ENCODE measurements at regions not wholly inside any gene's neighbourhood (a gene's known extent, or its start where the extent isn't known, plus 50 kb on each side); places are given as distances from the start of the nearest gene placed in this dataset.
A peak's percentile ranks its signal among the peaks of the same experiment; 100 is the strongest.

GRCh38 chr7:94087664-94088352, 83.7 kb upstream of the BET1 start:
- dilution Hi-C loops (cut with MboI; ENCODE audit: extremely low pct_ligation_motif_present, low sequenced_read_pairs): no loop called here
- peaks cover 6% of the 10 kb centered on the region for H3K4me1 ChIP-seq (ENCODE audit: control insufficient read depth, extremely low read depth, insufficient read depth, low read length)
- H4K20me1 ChIP-seq (replicated peaks; ENCODE audit: control insufficient read depth, extremely low read depth, insufficient read depth, low read length): no peaks in the 10 kb centered on the region
- DNase-seq (ENCODE audit: low read depth, low spot score): peak; percentile 83
- H3K4me3 ChIP-seq (replicated peaks in 1 of 3; ENCODE audit: insufficient read depth in 1 of 3, low read depth in 1 of 3, low read length in 3 of 3): no peak overlapping the region
- ChIA-PET POLR2A (interaction anchor here (1.2 kb wide), 1 partner anchor 166 kb away, joined by 3 read pairs; no protein-coding TSS in a partner anchor), CTCF (interaction anchor here (0.7 to 8.6 kb wide), 49 partner anchors 8 to 847 kb away, joined by 3 to 106 read pairs (median 4); partner anchors contain the start of genes GNG11 and TFPI2)
- H3K9ac ChIP-seq (replicated peaks; ENCODE audit: extremely low read depth, insufficient read depth, low read length): no peak overlapping the region
- H3K27ac ChIP-seq (ENCODE audit: insufficient read depth, low read depth, low read length): no peak overlapping the region
- H2AFZ ChIP-seq (ENCODE audit: low read depth, low read length): peak overlapping the region; percentile 62
- no TSS peak for BruUV-seq (replicated peaks)
- peak overlapping the region; percentile 79 for H3K4me2 ChIP-seq (ENCODE audit: insufficient read depth, low read length)
- intact Hi-C loops (cut with micrococcal nuclease): loop anchor here (1.0 to 10.0 kb wide), 11 partner anchors 23 to 843 kb away; partner anchors contain the start of genes BET1, COL1A2 and GNG11
- H3K9me1 ChIP-seq (replicated peaks; ENCODE audit: control insufficient read depth, extremely low read depth, insufficient read depth, low read length): no peaks in the 10 kb centered on the region
- TF ChIP-seq GATA2 (IDR thresholded peaks at IDR 0.05; ENCODE audit: insufficient read depth, insufficient read length, low read depth, low read length) (peak; percentile 31), EZH2 (IDR thresholded peaks at IDR 0.05; ENCODE audit: borderline replicate concordance, low read depth, low read length, severe bottlenecking) (no peak), CTCF (IDR thresholded peaks at IDR 0.05; ENCODE audit: extremely low read depth in 1 of 2, insufficient read depth in 1 of 2, low read depth in 1 of 2, low read length in 2 of 2) (peak; percentile 66 to 85)
- H3K79me2 ChIP-seq (ENCODE audit: control insufficient read depth, insufficient read depth, low read length): no peaks in the 10 kb centered on the region
- peaks cover 5 to 8% of the 10 kb centered on the region in 2 experiments for H3K27me3 ChIP-seq (ENCODE audit: control insufficient read depth in 2 of 2, insufficient read depth in 2 of 2, low read length in 2 of 2)
- H3K9me3 ChIP-seq (replicated peaks; ENCODE audit: control insufficient read depth, insufficient read depth, low read length): no peaks in the 10 kb centered on the region
- FAIRE-seq: peak; percentile 90
- H3K36me3 ChIP-seq (ENCODE audit: control insufficient read depth in 2 of 2, extremely low read depth in 1 of 2, insufficient read depth in 2 of 2, low read length in 2 of 2): no peaks in the 10 kb centered on the region

GRCh38 chr7:94088560-94088959, 84.4 kb upstream of the BET1 start:
- Histone ChIP-seq H4K20me1 (replicated peaks; ENCODE audit: control insufficient read depth, extremely low read depth, insufficient read depth, low read length) (no peaks in the 10 kb centered on the region), H3K36me3 (ENCODE audit: control insufficient read depth in 2 of 2, extremely low read depth in 1 of 2, insufficient read depth in 2 of 2, low read length in 2 of 2) (no peaks in the 10 kb centered on the region), H3K9me1 (replicated peaks; ENCODE audit: control insufficient read depth, extremely low read depth, insufficient read depth, low read length) (no peaks in the 10 kb centered on the region), H2AFZ (ENCODE audit: low read depth, low read length) (no peak overlapping the region), H3K79me2 (ENCODE audit: control insufficient read depth, insufficient read depth, low read length) (no peaks in the 10 kb centered on the region), H3K4me2 (ENCODE audit: insufficient read depth, low read length) (no peak overlapping the region), H3K27ac (ENCODE audit: insufficient read depth, low read depth, low read length) (no peak overlapping the region), H3K9me3 (replicated peaks; ENCODE audit: control insufficient read depth, insufficient read depth, low read length) (no peaks in the 10 kb centered on the region), H3K27me3 (ENCODE audit: control insufficient read depth in 2 of 2, insufficient read depth in 2 of 2, low read length in 2 of 2) (peaks cover 3 to 8% of the 10 kb centered on the region in 2 experiments), H3K4me3 (replicated peaks in 1 of 3; ENCODE audit: insufficient read depth in 1 of 3, low read depth in 1 of 3, low read length in 3 of 3) (no peak overlapping the region), H3K9ac (replicated peaks; ENCODE audit: extremely low read depth, insufficient read depth, low read length) (no peak overlapping the region), H3K4me1 (ENCODE audit: control insufficient read depth, extremely low read depth, insufficient read depth, low read length) (peaks cover 6% of the 10 kb centered on the region)
- FAIRE-seq: no peak
- ChIA-PET POLR2A (no interaction called here), CTCF (interaction anchor here (0.8 to 8.6 kb wide), 8 partner anchors 14 to 842 kb away, joined by 3 to 106 read pairs (median 11); partner anchors contain the start of gene GNG11)
- TF ChIP-seq MAX (IDR thresholded peaks at IDR 0.05; ENCODE audit: insufficient read depth, insufficient read length) (no peak), FOS (IDR thresholded peaks at IDR 0.05; ENCODE audit: borderline replicate concordance, insufficient read depth, low read length) (peak; percentile 23), MYC (IDR thresholded peaks at IDR 0.05; ENCODE audit: low read depth, low read length) (no peak), POLR2A (IDR thresholded peaks at IDR 0.05; ENCODE audit: low read depth, low read length) (no peak), CTCF (IDR thresholded peaks at IDR 0.05; ENCODE audit: extremely low read depth in 1 of 2, insufficient read depth in 1 of 2, low read depth in 1 of 2, low read length in 2 of 2) (no peak), POLR2AphosphoS5 (IDR thresholded peaks at IDR 0.05; ENCODE audit: insufficient read depth, low read depth, low read length) (no peak), EZH2 (IDR thresholded peaks at IDR 0.05; ENCODE audit: borderline replicate concordance, low read depth, low read length, severe bottlenecking) (no peak), GATA2 (IDR thresholded peaks at IDR 0.05; ENCODE audit: insufficient read depth, insufficient read length, low read depth, low read length) (no peak), JUN (IDR thresholded peaks at IDR 0.05; ENCODE audit: borderline replicate concordance, insufficient read depth, insufficient read length, low read depth) (no peak)
- BruUV-seq (replicated peaks): no TSS peak
- dilution Hi-C loops (cut with MboI; ENCODE audit: extremely low pct_ligation_motif_present, low sequenced_read_pairs) (no loop called here), intact Hi-C loops (cut with micrococcal nuclease) (loop anchor here (1.0 to 10.0 kb wide), 5 partner anchors 86 to 306 kb away; partner anchors contain the start of genes BET1, COL1A2 and GNG11)
- peak; percentile 26 for DNase-seq (ENCODE audit: low read depth, low spot score)
